Spleen (tissue), 11 donors: ENCODE measurements at regions not wholly inside any gene's neighbourhood (a gene's known extent, or its start where the extent isn't known, plus 50 kb on each side); places are given as distances from the start of the nearest gene placed in this dataset.

Source experiments
- DNase-seq: peaks from one replicate; pipeline ENCODE4 v3.0.0-alpha.2; 2020
- H3K27ac ChIP-seq, 8 donors: fragments of 200-600 bp; sonication (generic) in 7 of 8; 1 replicate in 4 of 8; 2 replicates in 4 of 8; pipeline versions ENCODE4 v1.5.0 to v1.8.0; 2016 to 2021; ENCODE audit warnings: inconsistent platforms in 4 of 8, mild to moderate bottlenecking in 4 of 8, moderate library complexity in 1 of 8
- H3K27me3 ChIP-seq, 7 donors: fragments of 200-600 bp; sonication (generic) in 6 of 7; replicated peaks in 1 of 7; 1 replicate in 4 of 7; 2 replicates in 3 of 7; pipeline versions ENCODE4 v1.5.0 to v1.8.0; 2016 to 2021; ENCODE audit warnings: inconsistent platforms in 3 of 7, mild to moderate bottlenecking in 1 of 7
- H3K36me3 ChIP-seq, 6 donors: fragments of 200-600 bp; sonication (generic) in 5 of 6; 1 replicate in 4 of 6; 2 replicates in 2 of 6; pipeline versions ENCODE4 v1.5.0 to v1.8.0; 2016 to 2021; ENCODE audit warnings: inconsistent platforms in 2 of 6
- H3K4me1 ChIP-seq, 6 donors: fragments of 200-600 bp; sonication (generic) in 5 of 6; 1 replicate in 3 of 6; 2 replicates in 3 of 6; pipeline versions ENCODE4 v1.5.0 to v1.8.0; 2016 to 2021; ENCODE audit warnings: inconsistent platforms in 3 of 6
- H3K4me3 ChIP-seq, 8 donors: fragments of 200-600 bp; sonication (generic) in 7 of 8; 1 replicate in 4 of 8; 2 replicates in 4 of 8; pipeline versions ENCODE4 v1.5.0 to v1.8.0; 2016 to 2021; ENCODE audit warnings: inconsistent platforms in 4 of 8, mild to moderate bottlenecking in 4 of 8, moderate library complexity in 2 of 8
- H3K9me3 ChIP-seq, 8 donors: fragments of 200-600 bp; sonication (generic) in 7 of 8; 1 replicate in 4 of 8; 2 replicates in 4 of 8; pipeline versions ENCODE4 v1.5.0 to v1.8.0; 2016 to 2021; ENCODE audit warnings: inconsistent platforms in 4 of 8
- CTCF ChIP-seq, 11 experiments: fragments of 200-600 bp in 7 of 11; fragments of 450-650 bp in 4 of 11; sonication (generic) in 4 of 11; IDR thresholded peaks in 8 of 11; conservative IDR thresholded peaks in 3 of 11; 1 replicate in 7 of 11; 2 replicates in 4 of 11; pipeline versions ENCODE4 v1.4.0 to v1.8.0; 2016 to 2021; ENCODE audit warnings: antibody characterized with exemption in 11 of 11, inconsistent platforms in 4 of 11, mild to moderate bottlenecking in 1 of 11
- POLR2A ChIP-seq, 3 donors: fragments of 450-650 bp; IDR thresholded peaks; one replicate each; pipeline ENCODE4 v1.5.1; 2017; ENCODE audit warnings: antibody characterized with exemption in 3 of 3, mild to moderate bottlenecking in 1 of 3
- POLR2AphosphoS5 ChIP-seq, 3 donors: sonication (generic); formaldehyde crosslinking; IDR thresholded peaks; one replicate each; pipeline ENCODE4 v1.5.1; 2017; ENCODE audit warnings: antibody characterized with exemption in 3 of 3
- WGBS, 5 donors: extraction: QIAGEN DNeasy Blood & Tissue Kit in 3 of 5; methylation state at CpG; one replicate each; pipeline versions ENCODE4 v1.1.5 to v1.1.7; 2013 to 2018; 5-methylcytosine and 5-hydroxymethylcytosine counted together
- intact Hi-C: fragments of 100-400 bp; cut with DNase I; formaldehyde crosslinking; loops from one replicate; pipeline ENCODE4 v1.15.0; 2023; ENCODE audit warnings: low total_unique reads
- donor health status: healthy with polysubstance abuse.
- donor health status: DM: no; HTN: no; CAD: no; lungs with moderate emphysema.
- donor health status: DM: no; HTN: no; CAD: no.
- donor health status: Bipolar disorder and iron deficiency.
- donor health status: healthy.
- donor health status: DM: no; HTN: no; CAD: no.
- donor health status: DM: yes; HTN: yes; CAD: no.

GRCh38 chr1:22291494-22291893, 148.6 kb upstream of the WNT4 start:
- Histone ChIP-seq H3K4me1 (peaks cover 0 to 11% (median 2%) of the 10 kb centered on the region in 6 donors), H3K36me3 (no peaks in the 10 kb centered on the region), H3K9me3 (peaks cover 0 to 9% (median 0%) of the 10 kb centered on the region in 8 donors), H3K27me3 (peaks cover 0 to 42% (median 0%) of the 10 kb centered on the region in 7 donors), H3K4me3 (no peak overlapping the region), H3K27ac (no peak overlapping the region)
- no peak for DNase-seq
- TF ChIP-seq CTCF (IDR thresholded peaks at IDR 0.05 in 8 of 11, conservative IDR thresholded peaks at IDR 0.05 in 3 of 11) (no peak), POLR2A (IDR thresholded peaks at IDR 0.05) (no peak), POLR2AphosphoS5 (IDR thresholded peaks at IDR 0.05) (no peak)
- intact Hi-C loops = no loop called here

- intact Hi-C loops = no loop called here
- H3K4me1 ChIP-seq = peaks cover 0 to 11% (median 2%) of the 10 kb centered on the region in 6 donors
- H3K36me3 ChIP-seq = no peaks in the 10 kb centered on the region
- peaks cover 0 to 49% (median 3%) of the 10 kb centered on the region in 7 donors for H3K27me3 ChIP-seq
- no peak for TF ChIP-seq POLR2AphosphoS5 (IDR thresholded peaks at IDR 0.05)
- TF ChIP-seq POLR2A (IDR thresholded peaks at IDR 0.05) = no peak
- TF ChIP-seq CTCF (IDR thresholded peaks at IDR 0.05 in 8 of 11, conservative IDR thresholded peaks at IDR 0.05 in 3 of 11) = no peak
- WGBS, 5 donors = 53 to 69% (median 59%) methylated on average over 16 of the region's 16 CpGs
- no peak for DNase-seq
- H3K9me3 ChIP-seq = peaks cover 0 to 9% (median 0%) of the 10 kb centered on the region in 8 donors
- H3K4me3 ChIP-seq = no peak overlapping the region
- no peak overlapping the region for H3K27ac ChIP-seq
Measured at GRCh38 chr1:22292011-22292788, 149.3 kb upstream of the WNT4 start.

- H3K4me3 ChIP-seq = no peak overlapping the region
- H3K36me3 ChIP-seq = no peaks in the 10 kb centered on the region
- WGBS, 5 donors = 68 to 84% (median 73%) methylated on average over 2 of the region's 2 CpGs
- H3K27ac ChIP-seq = no peak overlapping the region
- intact Hi-C loops = no loop called here
- H3K27me3 ChIP-seq = peaks cover 0 to 79% (median 6%) of the 10 kb centered on the region in 7 donors
- H3K4me1 ChIP-seq = peaks cover 0 to 11% (median 2%) of the 10 kb centered on the region in 6 donors
- TF ChIP-seq POLR2AphosphoS5 (IDR thresholded peaks at IDR 0.05) = no peak
- TF ChIP-seq POLR2A (IDR thresholded peaks at IDR 0.05) = no peak
- TF ChIP-seq CTCF (IDR thresholded peaks at IDR 0.05 in 8 of 11, conservative IDR thresholded peaks at IDR 0.05 in 3 of 11) = no peak
- DNase-seq = no peak
- H3K9me3 ChIP-seq = peaks cover 0 to 9% (median 0%) of the 10 kb centered on the region in 8 donors
Measured at GRCh38 chr1:22295396-22295795, 152.5 kb upstream of the WNT4 start.

- no peak for DNase-seq
- H3K27ac ChIP-seq = no peak overlapping the region
- peaks cover 0 to 81% (median 6%) of the 10 kb centered on the region in 7 donors for H3K27me3 ChIP-seq
- intact Hi-C loops = no loop called here
- TF ChIP-seq POLR2AphosphoS5 (IDR thresholded peaks at IDR 0.05) = no peak
- TF ChIP-seq CTCF (IDR thresholded peaks at IDR 0.05 in 8 of 11, conservative IDR thresholded peaks at IDR 0.05 in 3 of 11) = no peak
- TF ChIP-seq POLR2A (IDR thresholded peaks at IDR 0.05) = no peak
- H3K9me3 ChIP-seq = peaks cover 0 to 9% (median 0%) of the 10 kb centered on the region in 8 donors
- H3K4me1 ChIP-seq = peaks cover 0 to 11% (median 2%) of the 10 kb centered on the region in 6 donors
- 72 to 95% (median 88%) methylated on average over 8 of the region's 8 CpGs for WGBS, 5 donors
- H3K4me3 ChIP-seq = no peak overlapping the region
- H3K36me3 ChIP-seq = no peaks in the 10 kb centered on the region
Measured at GRCh38 chr1:22295856-22296255, 153.0 kb upstream of the WNT4 start.
